GM21447 (cell line): ENCODE measurements at regions not wholly inside any gene's neighbourhood (a gene's known extent, or its start where the extent isn't known, plus 50 kb on each side); places are given as distances from the start of the nearest gene placed in this dataset.
"Not testable (repeated sequence)": the region's sequence is repeated elsewhere in the genome, so short reads cannot be mapped to it uniquely, and the experiment has no call there.

Experiments used
- ATAC-seq: cut with Tn5 transposase; IDR thresholded peaks from one replicate; pipeline ENCODE4 v1.9.1; 2021; ENCODE audit not compliant: unreplicated experiment

- no peak for ATAC-seq
These were observed 495.4 kb downstream of the XIRP2 start for GRCh38 chr2:167383610-167384194.

GRCh38 chr2:167381349-167381748 is 493.1 kb downstream of the XIRP2 start:
- no peak for ATAC-seq

- no peak for ATAC-seq
These were observed 492.3 kb downstream of the XIRP2 start for GRCh38 chr2:167380555-167380954.

GRCh38 chr2:167380094-167380493 is 491.8 kb downstream of the XIRP2 start:
- no peak for ATAC-seq

- no peak for ATAC-seq
These were observed 480.8 kb downstream of the XIRP2 start for GRCh38 chr2:167369083-167369482.

GRCh38 chr2:167368371-167368770 is 480.1 kb downstream of the XIRP2 start:
- no peak for ATAC-seq

- ATAC-seq: no peak
These were observed 476.9 kb downstream of the XIRP2 start for GRCh38 chr2:167365216-167365615.

GRCh38 chr2:167361426-167361825 is 473.1 kb downstream of the XIRP2 start:
- ATAC-seq: no peak

- ATAC-seq: no peak
These were observed 467.5 kb downstream of the XIRP2 start for GRCh38 chr2:167355821-167356220.

- ATAC-seq: no peak
These were observed 465.5 kb downstream of the XIRP2 start for GRCh38 chr2:167353605-167354280.

GRCh38 chr2:167345559-167345958 is 457.3 kb downstream of the XIRP2 start:
- ATAC-seq: no peak

GRCh38 chr2:167342769-167343168 is 454.5 kb downstream of the XIRP2 start:
- ATAC-seq: no peak

GRCh38 chr2:167340322-167340721 is 452.0 kb downstream of the XIRP2 start:
- ATAC-seq: no peak

GRCh38 chr2:167336213-167336612 is 447.9 kb downstream of the XIRP2 start:
- no peak for ATAC-seq

- no peak for ATAC-seq
These were observed 447.3 kb downstream of the XIRP2 start for GRCh38 chr2:167335541-167335992.

- ATAC-seq: no peak
These were observed 446.0 kb downstream of the XIRP2 start for GRCh38 chr2:167334146-167334742.

GRCh38 chr2:167333245-167333644 is 445.0 kb downstream of the XIRP2 start:
- ATAC-seq: no peak

- no peak for ATAC-seq
These were observed 444.1 kb downstream of the XIRP2 start for GRCh38 chr2:167332358-167332757.

GRCh38 chr2:167331636-167332232 is 443.5 kb downstream of the XIRP2 start:
- peak; percentile 53 for ATAC-seq

- not testable (repeated sequence) for ATAC-seq
These were observed 440.5 kb downstream of the XIRP2 start for GRCh38 chr2:167328808-167329207.

GRCh38 chr2:167322795-167323194 is 434.5 kb downstream of the XIRP2 start:
- ATAC-seq: no peak

GRCh38 chr2:167318581-167318980 is 430.3 kb downstream of the XIRP2 start:
- no peak for ATAC-seq
